OCI-LY1 (cell line): ENCODE measurements at regions not wholly inside any gene's neighbourhood (a gene's known extent, or its start where the extent isn't known, plus 50 kb on each side); places are given as distances from the start of the nearest gene placed in this dataset.

Experiments
- H2AFZ ChIP-seq: fragments of 200-600 bp; sonication (generic), shearing (Covaris generic); 2 replicates; pipeline ENCODE4 v1.6.0; 2014; ENCODE audit warnings: antibody characterized with exemption, mild to moderate bottlenecking, low read length
- H3F3A ChIP-seq: fragments of 200-600 bp; sonication (generic), shearing (Covaris generic); 2 replicates; pipeline ENCODE4 v1.6.0; 2014; ENCODE audit warnings: mild to moderate bottlenecking, antibody characterized with exemption, low read length, moderate library complexity; ENCODE audit not compliant: insufficient read depth
- H3K27ac ChIP-seq: fragments of 200-600 bp; sonication (generic); 2 replicates; pipeline ENCODE4 v1.5.1; 2014; ENCODE audit warnings: low read length, mixed run types, mild to moderate bottlenecking, low read depth; ENCODE audit not compliant: poor library complexity, severe bottlenecking
- H3K27me3 ChIP-seq: fragments of 200-600 bp; sonication (generic); 2 replicates; pipeline ENCODE4 v1.6.0; 2014; ENCODE audit warnings: antibody characterized with exemption, mild to moderate bottlenecking, low read length, moderate library complexity; ENCODE audit not compliant: insufficient read depth
- H3K36me3 ChIP-seq: fragments of 200-600 bp; sonication (generic); 2 replicates; pipeline ENCODE4 v1.6.1; 2014; ENCODE audit warnings: mild to moderate bottlenecking, antibody characterized with exemption, low read length, moderate library complexity, mixed read lengths; ENCODE audit not compliant: insufficient read depth
- H3K4me1 ChIP-seq: fragments of 200-600 bp; sonication (generic); 2 replicates; pipeline ENCODE4 v1.5.1; 2014; ENCODE audit warnings: mild to moderate bottlenecking, low read length, moderate library complexity; ENCODE audit not compliant: insufficient read depth, severe bottlenecking
- H3K4me2 ChIP-seq: fragments of 200-600 bp; sonication (generic), shearing (Covaris generic); 2 replicates; pipeline ENCODE4 v1.6.1; 2014; ENCODE audit warnings: low read length
- H3K4me3 ChIP-seq: fragments of 200-600 bp; sonication (generic); 2 replicates; pipeline ENCODE4 v1.5.1; 2014; ENCODE audit warnings: low read length, low read depth, mild to moderate bottlenecking, mixed read lengths; ENCODE audit not compliant: poor library complexity, severe bottlenecking
- H3K79me2 ChIP-seq: fragments of 200-600 bp; shearing (Covaris generic); 2 replicates; pipeline ENCODE4 v1.6.1; 2016; ENCODE audit warnings: mixed run types, low read length, mixed read lengths; ENCODE audit not compliant: insufficient read depth
- H3K9ac ChIP-seq: fragments of 200-600 bp; sonication (generic), shearing (Covaris generic); 2 replicates; pipeline ENCODE4 v1.6.1; 2014; ENCODE audit warnings: mild to moderate bottlenecking, low read length, mixed read lengths
- H3K9me2 ChIP-seq: fragments of 200-600 bp; sonication (generic), shearing (Covaris generic); 2 replicates; pipeline ENCODE4 v1.6.1; 2014; ENCODE audit warnings: low read depth, mild to moderate bottlenecking, low read length, mixed read lengths
- H3K9me3 ChIP-seq: fragments of 200-600 bp; shearing (Covaris generic); 2 replicates; pipeline ENCODE4 v1.6.1; 2014; ENCODE audit warnings: low read length, mixed read lengths
- H4K20me1 ChIP-seq: fragments of 200-600 bp; sonication (generic), shearing (Covaris generic); 2 replicates; pipeline ENCODE4 v1.6.0; 2016; ENCODE audit warnings: mild to moderate bottlenecking, low read length; ENCODE audit not compliant: insufficient read depth
- EZH2 ChIP-seq: fragments of 200-600 bp; sonication (generic), shearing (Covaris generic); IDR thresholded peaks from 2 replicates; pipeline ENCODE4 v1.8.0; 2017; ENCODE audit warnings: borderline replicate concordance, mixed run types, mild to moderate bottlenecking, antibody characterized with exemption, low read length, moderate library complexity, mixed read lengths
- TF ChIP-seq, protein P1 (sequence below): fragments of 200-600 bp; sonication (generic), shearing (Covaris generic); IDR thresholded peaks from 2 replicates; pipeline ENCODE4 v1.5.1; 2017; ENCODE audit warnings: mild to moderate bottlenecking, antibody characterized with exemption, low read length, moderate library complexity, mixed read lengths

DNA sequence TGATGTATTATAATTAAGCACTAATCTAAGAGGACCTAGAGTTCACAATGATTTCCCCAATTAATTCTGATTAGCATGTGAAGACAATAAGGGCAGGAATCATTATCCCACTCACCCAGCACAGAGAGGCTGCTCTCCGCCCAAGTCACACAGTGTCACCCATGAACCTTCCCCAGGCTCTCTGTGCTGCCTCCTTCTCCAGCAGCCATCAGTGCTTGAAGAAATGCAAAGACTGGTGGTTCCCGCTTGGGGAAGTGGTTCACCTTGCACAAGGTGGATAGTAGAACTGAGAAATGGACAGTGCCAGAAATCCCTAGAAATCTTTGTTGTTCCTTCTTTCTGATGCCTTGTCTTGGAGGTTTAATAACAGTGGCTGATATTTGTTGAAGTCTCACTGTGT lies 401.3 kb downstream of the QKI start:
- no peak overlapping the region for H2AFZ ChIP-seq
- H3K9ac ChIP-seq = no peak overlapping the region
- H3K9me2 ChIP-seq = no peaks in the 10 kb centered on the region
- peaks cover 17% of the 10 kb centered on the region for H3K4me1 ChIP-seq
- H3K36me3 ChIP-seq = no peaks in the 10 kb centered on the region
- H3K27ac ChIP-seq = no peak overlapping the region
- H3K4me2 ChIP-seq = no peak overlapping the region
- H3K27me3 ChIP-seq = no peaks in the 10 kb centered on the region; the same call in 1 of the 2 replicates
- TF ChIP-seq, protein P1, sequence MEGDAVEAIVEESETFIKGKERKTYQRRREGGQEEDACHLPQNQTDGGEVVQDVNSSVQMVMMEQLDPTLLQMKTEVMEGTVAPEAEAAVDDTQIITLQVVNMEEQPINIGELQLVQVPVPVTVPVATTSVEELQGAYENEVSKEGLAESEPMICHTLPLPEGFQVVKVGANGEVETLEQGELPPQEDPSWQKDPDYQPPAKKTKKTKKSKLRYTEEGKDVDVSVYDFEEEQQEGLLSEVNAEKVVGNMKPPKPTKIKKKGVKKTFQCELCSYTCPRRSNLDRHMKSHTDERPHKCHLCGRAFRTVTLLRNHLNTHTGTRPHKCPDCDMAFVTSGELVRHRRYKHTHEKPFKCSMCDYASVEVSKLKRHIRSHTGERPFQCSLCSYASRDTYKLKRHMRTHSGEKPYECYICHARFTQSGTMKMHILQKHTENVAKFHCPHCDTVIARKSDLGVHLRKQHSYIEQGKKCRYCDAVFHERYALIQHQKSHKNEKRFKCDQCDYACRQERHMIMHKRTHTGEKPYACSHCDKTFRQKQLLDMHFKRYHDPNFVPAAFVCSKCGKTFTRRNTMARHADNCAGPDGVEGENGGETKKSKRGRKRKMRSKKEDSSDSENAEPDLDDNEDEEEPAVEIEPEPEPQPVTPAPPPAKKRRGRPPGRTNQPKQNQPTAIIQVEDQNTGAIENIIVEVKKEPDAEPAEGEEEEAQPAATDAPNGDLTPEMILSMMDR = no peak
- TF ChIP-seq EZH2 = no peak
- no peaks in the 10 kb centered on the region for H3K9me3 ChIP-seq
- H3F3A ChIP-seq = no peaks in the 10 kb centered on the region
- H3K4me3 ChIP-seq = no peak overlapping the region
- H4K20me1 ChIP-seq = no peaks in the 10 kb centered on the region
- H3K79me2 ChIP-seq = no peaks in the 10 kb centered on the region

DNA sequence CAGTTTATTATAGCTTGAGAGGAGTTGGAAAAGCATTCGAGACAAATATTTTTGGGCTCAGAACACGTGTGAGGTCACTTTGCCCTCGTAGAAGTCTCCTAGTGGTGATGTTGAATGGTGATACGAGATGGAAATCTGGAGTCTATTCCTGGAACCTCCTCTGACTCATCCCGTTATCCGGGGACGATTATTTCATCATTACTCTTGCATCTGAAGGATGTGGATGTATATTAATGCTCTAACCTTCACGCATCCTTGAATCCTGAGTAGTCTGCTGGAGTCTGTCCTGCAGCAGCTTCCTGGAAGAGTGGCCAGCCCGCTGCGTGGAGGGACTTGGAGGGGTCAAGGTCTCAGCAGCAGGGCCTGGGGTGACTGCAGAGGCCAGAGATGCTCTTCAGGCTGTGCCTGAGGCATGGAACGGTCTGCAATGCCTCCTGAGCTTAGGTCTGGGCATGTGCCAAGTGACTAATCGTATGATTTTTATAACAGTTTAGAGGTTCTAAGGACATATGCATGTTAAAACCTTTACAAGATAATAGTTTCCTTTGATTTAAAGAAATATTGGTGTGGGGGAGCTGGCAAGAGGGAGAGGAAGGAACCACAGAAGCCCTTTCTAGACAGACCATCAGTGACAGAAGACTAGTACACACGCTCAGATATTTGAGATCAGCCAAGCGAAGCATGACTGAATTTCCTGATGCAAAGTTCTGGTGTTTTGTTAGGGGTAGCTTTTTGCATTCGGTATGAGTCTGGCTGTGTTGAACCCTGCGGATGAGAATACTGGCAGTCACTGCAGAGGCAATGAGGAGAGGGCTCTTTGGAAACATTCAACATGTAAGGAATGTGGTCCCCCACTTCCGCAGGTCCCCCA lies 400.2 kb downstream of the QKI start:
- Histone ChIP-seq H3K4me1 (peaks cover 17% of the 10 kb centered on the region), H3K27ac (no peak overlapping the region), H3K4me3 (no peak overlapping the region), H3K9me3 (no peaks in the 10 kb centered on the region), H4K20me1 (no peaks in the 10 kb centered on the region), H3K79me2 (no peaks in the 10 kb centered on the region), H2AFZ (no peak overlapping the region), H3K4me2 (peak overlapping the region; percentile 18; the same call in 1 of the 2 replicates), H3K27me3 (no peaks in the 10 kb centered on the region), H3K9ac (no peak overlapping the region), H3F3A (no peaks in the 10 kb centered on the region), H3K36me3 (no peaks in the 10 kb centered on the region), H3K9me2 (no peaks in the 10 kb centered on the region)
- TF ChIP-seq EZH2 = no peak
- TF ChIP-seq, protein P1 = no peak

DNA sequence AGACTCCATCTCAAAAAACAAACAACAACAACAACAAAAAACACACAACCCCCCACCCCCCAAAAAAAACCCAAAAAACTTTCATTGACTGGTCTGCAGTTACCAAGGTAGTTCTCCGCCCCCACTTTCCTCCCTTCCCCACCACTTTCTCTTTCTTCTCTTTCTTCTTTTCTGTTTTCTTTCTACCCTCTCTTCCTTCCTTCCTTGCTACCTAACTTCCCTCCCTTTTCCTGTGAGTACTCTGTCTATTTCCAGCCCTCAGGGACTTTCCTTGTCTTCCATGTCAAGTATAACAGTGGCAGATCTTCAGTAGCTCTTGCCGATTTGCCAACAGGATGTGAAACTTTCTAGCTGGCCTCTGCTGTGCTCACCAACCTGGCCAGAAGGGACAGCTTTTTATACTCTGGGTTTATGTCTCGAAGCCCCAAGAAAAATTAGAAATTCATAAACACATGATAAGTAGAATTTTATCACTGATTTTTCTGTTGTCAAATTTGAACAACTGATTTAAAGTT lies 399.5 kb downstream of the QKI start:
- no peaks in the 10 kb centered on the region for H3K9me2 ChIP-seq
- no peak overlapping the region for H3K27ac ChIP-seq
- no peak overlapping the region for H3K9ac ChIP-seq

More for the DNA sequence above, 399.5 kb downstream of the QKI start:
- no peak overlapping the region for H3K4me3 ChIP-seq
- H3K4me2 ChIP-seq = peak overlapping the region; percentile 18; the same call in 1 of the 2 replicates
- peaks cover 17% of the 10 kb centered on the region for H3K4me1 ChIP-seq
- H3K79me2 ChIP-seq = no peaks in the 10 kb centered on the region
- no peaks in the 10 kb centered on the region for H3K27me3 ChIP-seq
- no peaks in the 10 kb centered on the region for H3K9me3 ChIP-seq
- no peaks in the 10 kb centered on the region for H3K36me3 ChIP-seq
- TF ChIP-seq EZH2 = no peak
- TF ChIP-seq, protein P1 = no peak
- no peaks in the 10 kb centered on the region for H3F3A ChIP-seq
- H4K20me1 ChIP-seq = no peaks in the 10 kb centered on the region
- no peak overlapping the region for H2AFZ ChIP-seq
